Parathyroid adenoma (tissue), 2 donors: ENCODE measurements at regions not wholly inside any gene's neighbourhood (a gene's known extent, or its start where the extent isn't known, plus 50 kb on each side); places are given as distances from the start of the nearest gene placed in this dataset.

Experiments
- H2AFZ ChIP-seq: fragments of 300-600 bp; sonication (generic); one replicate; pipeline ENCODE4 v1.7.0; 2017; ENCODE audit warnings: antibody characterized with exemption, mild to moderate bottlenecking
- H3K27ac ChIP-seq: fragments of 300-600 bp; sonication (generic); one replicate; pipeline ENCODE4 v1.7.0; 2017
- H3K27me3 ChIP-seq: fragments of 300-600 bp; sonication (generic); one replicate; pipeline ENCODE4 v1.7.0; 2017; ENCODE audit warnings: low read length; ENCODE audit not compliant: control insufficient read depth, insufficient read depth
- H3K36me3 ChIP-seq: fragments of 300-600 bp; sonication (generic); one replicate; pipeline ENCODE4 v1.7.0; 2017; ENCODE audit warnings: low read length; ENCODE audit not compliant: control insufficient read depth, insufficient read depth
- H3K4me1 ChIP-seq: fragments of 300-600 bp; sonication (generic); one replicate; pipeline ENCODE4 v1.7.0; 2017; ENCODE audit warnings: control low read depth
- H3K4me2 ChIP-seq: fragments of 300-600 bp; sonication (generic); one replicate; pipeline ENCODE4 v1.7.0; 2017; ENCODE audit warnings: low read length
- H3K4me3 ChIP-seq: fragments of 300-600 bp; sonication (generic); one replicate; pipeline ENCODE4 v1.7.0; 2017; ENCODE audit warnings: low read depth, low read length
- H3K79me2 ChIP-seq: fragments of 300-600 bp; sonication (generic); one replicate; pipeline ENCODE4 v1.7.0; 2017; ENCODE audit warnings: control low read depth
- H3K9ac ChIP-seq: fragments of 300-600 bp; sonication (generic); one replicate; pipeline ENCODE4 v1.7.0; 2017; ENCODE audit warnings: mild to moderate bottlenecking
- H3K9me3 ChIP-seq: fragments of 300-600 bp; sonication (generic); one replicate; pipeline ENCODE4 v1.7.0; 2017; ENCODE audit warnings: low read length; ENCODE audit not compliant: control insufficient read depth
- CTCF ChIP-seq: fragments of 300-600 bp; sonication (generic); IDR thresholded peaks from one replicate; pipeline ENCODE4 v1.7.0; 2017; ENCODE audit warnings: antibody characterized with exemption, mild to moderate bottlenecking
- donor health status: primary hyperparathyroidism.

- no peaks in the 10 kb centered on the region for H3K9me3 ChIP-seq
- H3K79me2 ChIP-seq = no peaks in the 10 kb centered on the region
- H3K4me1 ChIP-seq = no peaks in the 10 kb centered on the region
- no peak for TF ChIP-seq CTCF
- H3K36me3 ChIP-seq = no peaks in the 10 kb centered on the region
- no peak overlapping the region for H2AFZ ChIP-seq
- H3K4me3 ChIP-seq = no peak overlapping the region
- H3K27ac ChIP-seq = no peak overlapping the region
- no peak overlapping the region for H3K9ac ChIP-seq
- H3K27me3 ChIP-seq = no peaks in the 10 kb centered on the region
- no peak overlapping the region for H3K4me2 ChIP-seq
Measured at GRCh38 chr5:168192120-168192519, 99.3 kb upstream of the WWC1 start.

GRCh38 chr5:168193493-168194250 lies 97.8 kb upstream of the WWC1 start:
- H2AFZ ChIP-seq = no peak overlapping the region
- no peak for TF ChIP-seq CTCF
- H3K27me3 ChIP-seq = no peaks in the 10 kb centered on the region
- H3K4me1 ChIP-seq = no peaks in the 10 kb centered on the region
- H3K36me3 ChIP-seq = no peaks in the 10 kb centered on the region
- H3K9me3 ChIP-seq = no peaks in the 10 kb centered on the region
- H3K4me3 ChIP-seq = no peak overlapping the region
- no peak overlapping the region for H3K27ac ChIP-seq
- no peaks in the 10 kb centered on the region for H3K79me2 ChIP-seq
- H3K9ac ChIP-seq = no peak overlapping the region
- H3K4me2 ChIP-seq = no peak overlapping the region

GRCh38 chr5:168195110-168195509 lies 96.3 kb upstream of the WWC1 start:
- Histone ChIP-seq H3K27me3 (no peaks in the 10 kb centered on the region), H2AFZ (no peak overlapping the region), H3K4me2 (no peak overlapping the region), H3K4me1 (no peaks in the 10 kb centered on the region), H3K4me3 (no peak overlapping the region), H3K27ac (no peak overlapping the region), H3K9ac (no peak overlapping the region), H3K9me3 (no peaks in the 10 kb centered on the region), H3K36me3 (no peaks in the 10 kb centered on the region), H3K79me2 (no peaks in the 10 kb centered on the region)
- TF ChIP-seq CTCF = no peak

- no peak for TF ChIP-seq CTCF
Measured at GRCh38 chr5:168198359-168198758, 93.1 kb upstream of the WWC1 start.

GRCh38 chr5:168202996-168203395 lies 88.4 kb upstream of the WWC1 start:
- Histone ChIP-seq H3K27ac (no peak overlapping the region), H3K9ac (no peak overlapping the region), H3K4me2 (no peak overlapping the region), H2AFZ (no peak overlapping the region), H3K4me3 (no peak overlapping the region), H3K27me3 (no peaks in the 10 kb centered on the region), H3K36me3 (no peaks in the 10 kb centered on the region), H3K9me3 (no peaks in the 10 kb centered on the region), H3K4me1 (no peaks in the 10 kb centered on the region), H3K79me2 (no peaks in the 10 kb centered on the region)
- no peak for TF ChIP-seq CTCF

More at GRCh38 chr5:168198359-168198758, 93.1 kb upstream of the WWC1 start:
- H3K27me3 ChIP-seq = no peaks in the 10 kb centered on the region
- no peak overlapping the region for H2AFZ ChIP-seq
- H3K4me2 ChIP-seq = no peak overlapping the region
- H3K36me3 ChIP-seq = no peaks in the 10 kb centered on the region
- H3K9ac ChIP-seq = no peak overlapping the region
- no peaks in the 10 kb centered on the region for H3K9me3 ChIP-seq
- no peaks in the 10 kb centered on the region for H3K4me1 ChIP-seq
- no peak overlapping the region for H3K4me3 ChIP-seq
- H3K27ac ChIP-seq = no peak overlapping the region
- H3K79me2 ChIP-seq = no peaks in the 10 kb centered on the region
